OCI-LY3 (cell line): ENCODE measurements at regions not wholly inside any gene's neighbourhood (a gene's known extent, or its start where the extent isn't known, plus 50 kb on each side); places are given as distances from the start of the nearest gene placed in this dataset.

Experiments used
- H2AFZ ChIP-seq: fragments of 200-600, 300-600 bp; shearing (Covaris generic); 2 replicates; pipeline ENCODE4 v1.6.0; 2014; ENCODE audit warnings: antibody characterized with exemption, low read depth, low read length
- H3K27ac ChIP-seq: fragments of 200-600, 300-600 bp; sonication (generic); 2 replicates; pipeline ENCODE4 v1.5.1; 2014; ENCODE audit warnings: mild to moderate bottlenecking, low read length, moderate library complexity, mixed read lengths
- H3K27me3 ChIP-seq: fragments of 200-600, 300-600 bp; sonication (generic); 2 replicates; pipeline ENCODE4 v1.6.1; 2014; ENCODE audit warnings: low read depth, low read length, mixed read lengths
- H3K36me3 ChIP-seq: fragments of 200-600, 300-600 bp; sonication (generic); replicated peaks from 2 replicates; pipeline ENCODE3; 2014; ENCODE audit warnings: low read depth, low read length, mixed read lengths
- H3K4me1 ChIP-seq: fragments of 300-600, 200-600 bp; sonication (generic); 2 replicates; pipeline ENCODE4 v1.6.1; 2014; ENCODE audit warnings: low read length, mixed read lengths
- H3K4me2 ChIP-seq: fragments of 200-600, 300-600 bp; sonication (generic); 2 replicates; pipeline ENCODE4 v1.6.1; 2014; ENCODE audit warnings: low read length, mixed read lengths
- H3K4me3 ChIP-seq: fragments of 300-600, 200-600 bp; sonication (generic); 2 replicates; pipeline ENCODE4 v1.5.1; 2014; ENCODE audit warnings: antibody characterized with exemption, mild to moderate bottlenecking, low read length, moderate library complexity
- H3K79me2 ChIP-seq: fragments of 300-600, 200-600 bp; shearing (Covaris generic); 2 replicates; pipeline ENCODE4 v1.6.1; 2014; ENCODE audit warnings: mild to moderate bottlenecking, low read length, mixed read lengths
- H3K9ac ChIP-seq: fragments of 300-600, 200-600 bp; shearing (Covaris generic); 2 replicates; pipeline ENCODE4 v1.6.0; 2014; ENCODE audit warnings: mild to moderate bottlenecking, low read length, moderate library complexity
- H3K9me3 ChIP-seq: fragments of 200-600, 300-600 bp; shearing (Covaris generic); 2 replicates; pipeline ENCODE4 v1.6.1; 2014; ENCODE audit warnings: low read length, mixed read lengths; ENCODE audit not compliant: insufficient read depth
- H4K20me1 ChIP-seq: fragments of 200-600, 300-600 bp; sonication (generic); 2 replicates; pipeline ENCODE4 v1.6.1; 2016; ENCODE audit warnings: low read length, mixed read lengths; ENCODE audit not compliant: insufficient read depth
- CTCF ChIP-seq: fragments of 200-600, 300-600 bp; sonication (generic); IDR thresholded peaks from 2 replicates; pipeline ENCODE4 v1.5.1; 2014; ENCODE audit warnings: antibody characterized with exemption, low read length, low read depth
- EZH2phosphoT487 ChIP-seq: fragments of 200-600 bp; shearing (Covaris generic); IDR thresholded peaks from 2 replicates; pipeline ENCODE4 v1.6.1; 2018; ENCODE audit warnings: antibody characterized with exemption, mixed run types, low read depth

GRCh38 chr12:13374793-13375192 is 178.3 kb downstream of the EMP1 start:
- no peak overlapping the region for H3K4me2 ChIP-seq
- no peak overlapping the region for H3K27ac ChIP-seq
- H3K4me1 ChIP-seq = no peaks in the 10 kb centered on the region
- no peaks in the 10 kb centered on the region for H4K20me1 ChIP-seq
- H3K9ac ChIP-seq = no peak overlapping the region
- no peaks in the 10 kb centered on the region for H3K9me3 ChIP-seq
- H3K27me3 ChIP-seq = peaks cover 24% of the 10 kb centered on the region
- H3K79me2 ChIP-seq = no peaks in the 10 kb centered on the region
- no peak overlapping the region for H2AFZ ChIP-seq
- no peaks in the 10 kb centered on the region for H3K36me3 ChIP-seq
- TF ChIP-seq CTCF = no peak
- TF ChIP-seq EZH2phosphoT487 = no peak
- H3K4me3 ChIP-seq = no peak overlapping the region

- Histone ChIP-seq H4K20me1 (no peaks in the 10 kb centered on the region), H3K36me3 (no peaks in the 10 kb centered on the region), H3K9ac (no peak overlapping the region), H3K4me2 (no peak overlapping the region), H3K4me3 (no peak overlapping the region), H3K9me3 (no peaks in the 10 kb centered on the region), H2AFZ (no peak overlapping the region), H3K79me2 (no peaks in the 10 kb centered on the region), H3K4me1 (no peaks in the 10 kb centered on the region), H3K27me3 (peaks cover 29% of the 10 kb centered on the region), H3K27ac (no peak overlapping the region)
- TF ChIP-seq EZH2phosphoT487 = no peak
- TF ChIP-seq CTCF = no peak
Measured at GRCh38 chr12:13373803-13374202, 177.3 kb downstream of the EMP1 start.

GRCh38 chr12:13373131-13373530 is 176.6 kb downstream of the EMP1 start:
- Histone ChIP-seq H4K20me1 (no peaks in the 10 kb centered on the region), H3K79me2 (no peaks in the 10 kb centered on the region), H3K4me2 (no peak overlapping the region), H3K9ac (no peak overlapping the region), H3K4me3 (no peak overlapping the region), H2AFZ (no peak overlapping the region), H3K27me3 (peaks cover 29% of the 10 kb centered on the region), H3K9me3 (no peaks in the 10 kb centered on the region), H3K36me3 (no peaks in the 10 kb centered on the region), H3K27ac (no peak overlapping the region), H3K4me1 (no peaks in the 10 kb centered on the region)
- TF ChIP-seq CTCF (no peak), EZH2phosphoT487 (no peak)

GRCh38 chr12:13372386-13372785 is 175.9 kb downstream of the EMP1 start:
- H3K4me2 ChIP-seq = no peak overlapping the region
- H3K27me3 ChIP-seq = peaks cover 29% of the 10 kb centered on the region
- H2AFZ ChIP-seq = no peak overlapping the region
- H3K9ac ChIP-seq = no peak overlapping the region
- no peaks in the 10 kb centered on the region for H3K4me1 ChIP-seq
- TF ChIP-seq EZH2phosphoT487 (no peak), CTCF (no peak)
- H3K27ac ChIP-seq = no peak overlapping the region
- no peaks in the 10 kb centered on the region for H4K20me1 ChIP-seq
- H3K4me3 ChIP-seq = no peak overlapping the region
- no peaks in the 10 kb centered on the region for H3K36me3 ChIP-seq
- H3K79me2 ChIP-seq = no peaks in the 10 kb centered on the region
- no peaks in the 10 kb centered on the region for H3K9me3 ChIP-seq
